Stimulated activated CD8-positive, alpha-beta memory T cell treated with anti-CD3 and anti-CD28 coated beads, Interleukin-12 subunit alpha, Interleukin-12 subunit beta, amount 100 ng/mL, for 1 hour (primary cell): ENCODE measurements at regions not wholly inside any gene's neighbourhood (a gene's known extent, or its start where the extent isn't known, plus 50 kb on each side); places are given as distances from the start of the nearest gene placed in this dataset.

Experiments
- DNase-seq: peaks from one replicate; pipeline ENCODE4 v3.0.0-alpha.2; 2020; ENCODE audit warnings: low read depth

DNA sequence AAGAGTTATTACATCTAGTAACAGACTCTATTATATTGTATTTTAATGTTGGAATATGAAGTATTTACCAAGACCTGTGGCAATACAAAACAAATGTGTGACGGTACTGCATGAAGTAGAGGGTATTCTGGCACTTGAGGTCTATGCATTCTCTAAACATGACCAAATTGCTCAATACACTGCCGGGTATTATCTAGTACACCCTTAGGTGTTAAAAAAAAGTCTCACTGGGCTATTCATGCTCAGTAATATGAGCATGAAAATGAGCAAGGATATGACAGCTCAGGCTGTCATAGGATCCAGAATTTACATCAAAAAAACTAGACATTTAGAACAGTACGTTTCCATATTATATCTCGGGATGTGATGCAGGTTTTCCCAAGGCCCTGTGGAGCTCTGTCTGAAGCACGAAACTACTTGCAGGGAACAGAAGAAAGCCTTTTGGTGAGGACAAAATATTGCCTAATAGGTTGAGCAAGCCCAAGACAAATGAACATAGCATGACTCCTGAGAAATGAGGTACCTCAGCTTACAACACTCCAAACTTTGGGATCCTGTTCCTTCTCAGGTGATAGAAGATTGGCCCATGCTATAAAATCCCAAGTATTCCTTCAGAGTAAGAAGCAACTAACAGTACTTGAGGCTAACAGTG is 74.1 kb upstream of the MAOA start:
- no peak for DNase-seq

- DNase-seq, result no peak
Measured at GRCh38 chrX:43582540-43582913, 73.6 kb upstream of the MAOA start.

DNA sequence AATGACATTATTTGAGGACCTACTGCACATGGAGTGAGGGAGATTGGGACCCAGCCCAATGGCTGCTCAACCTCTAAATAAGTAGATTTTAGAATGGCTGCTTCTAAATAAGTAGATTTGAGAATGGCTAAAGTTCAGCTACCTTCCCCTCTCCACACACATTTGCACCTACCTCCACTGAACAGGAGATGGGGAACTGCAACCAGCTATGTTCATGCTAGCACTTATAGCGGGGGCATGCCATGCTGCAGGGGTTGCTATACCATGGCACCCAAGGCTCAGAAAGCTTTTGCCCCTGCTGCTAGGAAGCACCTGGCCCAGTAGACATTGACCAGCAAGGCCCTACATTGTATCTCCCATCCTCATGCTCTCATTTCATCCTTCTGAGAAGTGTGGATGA is 70.2 kb upstream of the MAOA start:
- no peak for DNase-seq

- no peak for DNase-seq
Measured at GRCh38 chrX:43586830-43587229, 69.3 kb upstream of the MAOA start.

DNA sequence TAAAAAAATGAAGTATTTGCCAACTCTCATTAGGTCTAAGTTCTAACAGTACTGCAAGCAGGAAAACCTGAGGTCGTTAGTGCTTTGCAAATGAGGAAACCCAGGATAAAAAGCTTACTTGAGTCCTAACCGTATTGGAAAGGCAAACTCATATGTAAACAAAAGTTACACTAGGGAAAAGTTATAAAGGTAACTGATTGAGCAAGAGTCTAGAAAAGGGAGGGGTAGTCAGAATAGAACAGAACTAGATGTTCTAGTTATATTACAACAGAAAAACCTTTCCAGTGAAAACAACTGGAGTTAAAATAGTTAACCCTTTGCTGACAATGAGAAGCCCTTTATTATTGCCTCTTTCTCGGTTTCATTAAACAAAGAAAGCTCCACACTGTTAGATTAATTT is 66.4 kb upstream of the MAOA start:
- no peak for DNase-seq

DNA sequence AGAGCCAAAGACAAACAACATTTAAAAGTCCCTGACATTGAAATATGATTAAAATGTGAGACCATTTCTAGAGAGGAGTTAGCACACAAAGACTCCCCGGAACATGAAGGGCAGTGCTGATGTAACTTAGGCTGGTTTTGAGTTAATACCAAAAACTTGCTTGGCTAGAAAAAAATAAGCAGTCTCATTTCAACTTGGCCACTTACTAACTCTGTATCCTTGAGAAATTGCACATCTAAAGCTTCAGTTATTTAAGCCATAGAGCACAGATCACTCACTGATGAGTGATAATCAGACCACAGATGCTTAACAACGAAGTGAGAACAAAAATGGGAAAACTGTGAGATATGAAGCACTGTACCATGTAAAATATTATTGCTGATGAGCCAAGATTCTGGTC is 65.9 kb upstream of the MAOA start:
- DNase-seq, result no peak

DNA sequence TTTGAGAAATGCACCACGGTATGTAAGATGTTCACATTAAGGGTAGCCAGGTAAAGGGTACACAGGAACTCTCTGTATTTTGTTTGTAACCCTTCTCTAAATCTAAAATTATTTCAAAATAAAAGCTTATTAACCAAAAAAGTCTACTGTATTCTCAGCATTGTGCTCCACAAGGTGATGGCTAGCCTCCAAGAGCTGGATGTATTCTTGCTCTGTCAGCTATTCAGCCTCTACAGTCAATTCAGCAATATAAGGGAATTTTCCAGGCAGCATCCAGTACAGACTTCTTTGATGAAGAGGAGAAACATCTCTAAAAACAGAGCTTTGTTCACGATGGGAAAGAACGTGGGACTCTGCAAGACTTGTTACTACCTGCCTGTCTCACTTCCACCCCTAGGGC is 63.5 kb upstream of the MAOA start:
- DNase-seq, result no peak

DNA sequence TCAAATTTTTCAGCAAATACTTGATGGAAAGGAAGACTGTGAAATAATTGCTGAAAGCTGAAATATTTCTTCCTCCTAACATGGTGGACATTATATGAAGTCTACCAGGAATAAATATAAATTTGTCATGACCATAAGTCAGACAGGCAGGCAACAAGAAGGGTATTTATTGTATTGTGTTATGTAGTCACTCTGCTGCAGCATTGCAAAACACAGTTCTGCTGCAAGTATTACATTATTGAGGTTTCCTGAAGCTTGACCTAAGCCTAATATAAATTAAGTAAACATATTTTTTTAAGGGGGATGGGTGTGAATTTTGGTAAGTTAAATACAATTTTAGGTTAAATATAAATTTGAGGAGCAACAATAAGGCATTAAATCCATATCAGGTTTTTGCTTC is 60.2 kb upstream of the MAOA start:
- DNase-seq, result no peak

GRCh38 chrX:43604753-43605152 is 51.3 kb upstream of the MAOA start:
- DNase-seq, result no peak

DNA sequence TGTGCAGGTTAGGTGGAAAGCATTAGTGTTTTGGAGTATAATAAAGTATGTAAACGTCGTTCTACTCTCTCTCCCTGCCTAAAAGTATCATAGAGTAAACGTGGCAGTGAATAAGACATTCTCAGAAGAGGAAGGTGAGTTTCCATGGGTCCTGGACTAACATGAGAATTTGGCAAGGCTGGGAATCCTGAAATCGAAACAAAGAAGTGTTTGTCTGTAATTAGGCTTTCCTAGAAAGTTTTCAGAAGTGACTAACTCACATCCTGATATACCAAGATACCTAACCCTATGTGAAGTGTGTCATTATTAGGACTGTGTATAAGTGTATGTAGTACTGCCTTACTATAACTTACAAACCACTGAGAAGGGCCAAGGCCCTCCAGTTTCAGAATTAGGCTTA is 50.7 kb upstream of the MAOA start:
- DNase-seq, result no peak
